ENCODE measurements at regions not wholly inside any gene's neighbourhood (a gene's known extent, or its start where the extent isn't known, plus 50 kb on each side); places are given as distances from the start of the nearest gene placed in this dataset.

- no peak for TF ChIP-seq CTCF (IDR thresholded peaks at IDR 0.05)
- TF ChIP-seq POLR2A (IDR thresholded peaks at IDR 0.05), result no peak
Observed at GRCh38 chr17:34099859-34100515, 155.1 kb upstream of the CCL2 start.
